ENCODE measurements at regions not wholly inside any gene's neighbourhood (a gene's known extent, or its start where the extent isn't known, plus 50 kb on each side); places are given as distances from the start of the nearest gene placed in this dataset.

DNA sequence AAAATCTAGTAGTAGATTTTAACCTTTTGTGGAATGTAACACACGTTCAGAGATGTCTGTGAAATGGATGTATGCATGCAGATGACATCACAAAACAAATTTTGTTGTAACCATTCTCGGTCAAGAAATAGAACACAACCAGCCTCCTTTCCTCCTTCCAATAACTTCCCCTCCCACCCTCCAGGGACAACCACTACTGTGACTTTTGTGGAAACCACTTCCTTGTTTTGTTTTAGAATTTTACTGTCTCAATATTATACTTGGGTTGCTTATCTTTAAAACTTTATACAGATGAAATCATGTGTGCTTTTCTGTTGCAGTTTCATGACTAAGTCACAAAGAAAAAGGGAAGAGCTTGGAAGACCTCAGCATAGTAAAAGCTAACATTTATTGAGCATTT is 189.4 kb upstream of the NCAM1 start:
- Histone ChIP-seq H3K27me3 (ENCODE audit: control insufficient read depth, insufficient read depth, low read length) (0 out of 2 replicates have a peak, but pooled peaks cover 3% of the 10 kb centered on the region), H3K4me3 (ENCODE audit: low read depth in 2 of 2, low read length in 2 of 2) (no peak overlapping the region), H3K27ac (ENCODE audit: low read length) (no peak overlapping the region), H3K36me3 (ENCODE audit: control insufficient read depth, insufficient read depth, low read length) (no peaks in the 10 kb centered on the region), H3K4me1 (ENCODE audit: control insufficient read depth, insufficient read depth, low read length) (no peaks in the 10 kb centered on the region), H3K9me3 (ENCODE audit: control insufficient read depth, insufficient read depth, low read depth, low read length) (no peaks in the 10 kb centered on the region)
- ATAC-seq (no peak), DNase-seq (ENCODE audit: low read depth, low spot score) (no peak)
- ChIA-PET CTCF (interaction anchor here (0.7 kb wide), 1 partner anchor 312 kb away, joined by 7 read pairs; no protein-coding TSS in a partner anchor), POLR2A (no interaction called here)
- TF ChIP-seq SIN3A (IDR thresholded peaks at IDR 0.05; ENCODE audit: borderline replicate concordance, insufficient read depth, low read depth, low read length) (no peak), POLR2AphosphoS5 (IDR thresholded peaks at IDR 0.05; ENCODE audit: low read depth, low read length) (no peak), TCF7L2 (IDR thresholded peaks at IDR 0.05; ENCODE audit: low read depth, low read length) (no peak)
- TF ChIP-seq, protein P1, sequence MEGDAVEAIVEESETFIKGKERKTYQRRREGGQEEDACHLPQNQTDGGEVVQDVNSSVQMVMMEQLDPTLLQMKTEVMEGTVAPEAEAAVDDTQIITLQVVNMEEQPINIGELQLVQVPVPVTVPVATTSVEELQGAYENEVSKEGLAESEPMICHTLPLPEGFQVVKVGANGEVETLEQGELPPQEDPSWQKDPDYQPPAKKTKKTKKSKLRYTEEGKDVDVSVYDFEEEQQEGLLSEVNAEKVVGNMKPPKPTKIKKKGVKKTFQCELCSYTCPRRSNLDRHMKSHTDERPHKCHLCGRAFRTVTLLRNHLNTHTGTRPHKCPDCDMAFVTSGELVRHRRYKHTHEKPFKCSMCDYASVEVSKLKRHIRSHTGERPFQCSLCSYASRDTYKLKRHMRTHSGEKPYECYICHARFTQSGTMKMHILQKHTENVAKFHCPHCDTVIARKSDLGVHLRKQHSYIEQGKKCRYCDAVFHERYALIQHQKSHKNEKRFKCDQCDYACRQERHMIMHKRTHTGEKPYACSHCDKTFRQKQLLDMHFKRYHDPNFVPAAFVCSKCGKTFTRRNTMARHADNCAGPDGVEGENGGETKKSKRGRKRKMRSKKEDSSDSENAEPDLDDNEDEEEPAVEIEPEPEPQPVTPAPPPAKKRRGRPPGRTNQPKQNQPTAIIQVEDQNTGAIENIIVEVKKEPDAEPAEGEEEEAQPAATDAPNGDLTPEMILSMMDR (IDR thresholded peaks at IDR 0.05), result no peak
- TF ChIP-seq, protein P2, sequence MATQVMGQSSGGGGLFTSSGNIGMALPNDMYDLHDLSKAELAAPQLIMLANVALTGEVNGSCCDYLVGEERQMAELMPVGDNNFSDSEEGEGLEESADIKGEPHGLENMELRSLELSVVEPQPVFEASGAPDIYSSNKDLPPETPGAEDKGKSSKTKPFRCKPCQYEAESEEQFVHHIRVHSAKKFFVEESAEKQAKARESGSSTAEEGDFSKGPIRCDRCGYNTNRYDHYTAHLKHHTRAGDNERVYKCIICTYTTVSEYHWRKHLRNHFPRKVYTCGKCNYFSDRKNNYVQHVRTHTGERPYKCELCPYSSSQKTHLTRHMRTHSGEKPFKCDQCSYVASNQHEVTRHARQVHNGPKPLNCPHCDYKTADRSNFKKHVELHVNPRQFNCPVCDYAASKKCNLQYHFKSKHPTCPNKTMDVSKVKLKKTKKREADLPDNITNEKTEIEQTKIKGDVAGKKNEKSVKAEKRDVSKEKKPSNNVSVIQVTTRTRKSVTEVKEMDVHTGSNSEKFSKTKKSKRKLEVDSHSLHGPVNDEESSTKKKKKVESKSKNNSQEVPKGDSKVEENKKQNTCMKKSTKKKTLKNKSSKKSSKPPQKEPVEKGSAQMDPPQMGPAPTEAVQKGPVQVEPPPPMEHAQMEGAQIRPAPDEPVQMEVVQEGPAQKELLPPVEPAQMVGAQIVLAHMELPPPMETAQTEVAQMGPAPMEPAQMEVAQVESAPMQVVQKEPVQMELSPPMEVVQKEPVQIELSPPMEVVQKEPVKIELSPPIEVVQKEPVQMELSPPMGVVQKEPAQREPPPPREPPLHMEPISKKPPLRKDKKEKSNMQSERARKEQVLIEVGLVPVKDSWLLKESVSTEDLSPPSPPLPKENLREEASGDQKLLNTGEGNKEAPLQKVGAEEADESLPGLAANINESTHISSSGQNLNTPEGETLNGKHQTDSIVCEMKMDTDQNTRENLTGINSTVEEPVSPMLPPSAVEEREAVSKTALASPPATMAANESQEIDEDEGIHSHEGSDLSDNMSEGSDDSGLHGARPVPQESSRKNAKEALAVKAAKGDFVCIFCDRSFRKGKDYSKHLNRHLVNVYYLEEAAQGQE (IDR thresholded peaks at IDR 0.05; ENCODE audit: insufficient read depth in 1 of 2, low read depth in 2 of 2, low read length in 1 of 2), result no peak
- intact Hi-C loops (cut with micrococcal nuclease; ENCODE audit: unreplicated experiment) (no loop called here), in situ Hi-C loops (cut with HindIII; ENCODE audit: low pct_unique_long_range_greater_than_20kb, low sequenced_read_pairs) (no loop called here)
- BruUV-seq (replicated peaks), result no TSS peak

DNA sequence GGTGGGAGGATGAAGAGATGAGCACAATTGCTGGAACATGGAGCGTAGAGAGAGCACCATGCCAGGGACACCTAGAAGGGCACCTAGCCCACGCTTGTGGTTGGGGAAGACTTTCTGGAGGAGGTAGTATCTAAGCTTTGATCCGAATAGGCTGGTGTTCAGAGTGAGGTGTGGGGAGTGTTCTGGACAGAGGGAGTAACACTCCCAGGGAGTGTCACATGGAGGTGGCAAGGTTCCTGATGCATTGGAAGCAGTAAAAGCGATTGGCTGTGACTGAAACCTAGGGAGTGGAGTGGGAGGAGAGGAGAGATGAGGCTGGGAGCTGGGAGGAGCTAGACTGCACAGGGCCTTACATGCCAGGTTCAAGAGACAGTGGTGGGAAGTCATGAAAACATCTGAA is 188.0 kb upstream of the NCAM1 start:
- no TSS peak for BruUV-seq (replicated peaks)
- Histone ChIP-seq H3K4me1 (ENCODE audit: control insufficient read depth, insufficient read depth, low read length) (no peaks in the 10 kb centered on the region), H3K27me3 (ENCODE audit: control insufficient read depth, insufficient read depth, low read length) (no peaks in the 10 kb centered on the region), H3K4me3 (ENCODE audit: low read depth in 2 of 2, low read length in 2 of 2) (no peak overlapping the region), H3K27ac (ENCODE audit: low read length) (no peak overlapping the region), H3K36me3 (ENCODE audit: control insufficient read depth, insufficient read depth, low read length) (no peaks in the 10 kb centered on the region), H3K9me3 (ENCODE audit: control insufficient read depth, insufficient read depth, low read depth, low read length) (no peaks in the 10 kb centered on the region)
- in situ Hi-C loops (cut with HindIII; ENCODE audit: low pct_unique_long_range_greater_than_20kb, low sequenced_read_pairs) (no loop called here), intact Hi-C loops (cut with micrococcal nuclease; ENCODE audit: unreplicated experiment) (no loop called here)
- ATAC-seq, result no peak
- TF ChIP-seq SIN3A (IDR thresholded peaks at IDR 0.05; ENCODE audit: borderline replicate concordance, insufficient read depth, low read depth, low read length), result no peak
- TF ChIP-seq TCF7L2 (IDR thresholded peaks at IDR 0.05; ENCODE audit: low read depth, low read length), result no peak
- TF ChIP-seq, protein P1 (IDR thresholded peaks at IDR 0.05), result no peak
- TF ChIP-seq POLR2AphosphoS5 (IDR thresholded peaks at IDR 0.05; ENCODE audit: low read depth, low read length), result no peak
- TF ChIP-seq, protein P2 (IDR thresholded peaks at IDR 0.05; ENCODE audit: insufficient read depth in 1 of 2, low read depth in 2 of 2, low read length in 1 of 2), result no peak
- DNase-seq (ENCODE audit: low read depth, low spot score), result no peak
- POLR2A ChIA-PET, result no interaction called here
- CTCF ChIA-PET, result no interaction called here
